GM19193 (cell line): ENCODE measurements at regions not wholly inside any gene's neighbourhood (a gene's known extent, or its start where the extent isn't known, plus 50 kb on each side); places are given as distances from the start of the nearest gene placed in this dataset.
A peak's percentile ranks its signal among the peaks of the same experiment; 100 is the strongest.

Experiments used
- POLR2A ChIP-seq: IDR thresholded peaks from 4 replicates; pipeline ENCODE4 v1.6.1; 2011; ENCODE audit not compliant: insufficient read depth, insufficient read length; ENCODE audit errors: extremely low read depth

DNA sequence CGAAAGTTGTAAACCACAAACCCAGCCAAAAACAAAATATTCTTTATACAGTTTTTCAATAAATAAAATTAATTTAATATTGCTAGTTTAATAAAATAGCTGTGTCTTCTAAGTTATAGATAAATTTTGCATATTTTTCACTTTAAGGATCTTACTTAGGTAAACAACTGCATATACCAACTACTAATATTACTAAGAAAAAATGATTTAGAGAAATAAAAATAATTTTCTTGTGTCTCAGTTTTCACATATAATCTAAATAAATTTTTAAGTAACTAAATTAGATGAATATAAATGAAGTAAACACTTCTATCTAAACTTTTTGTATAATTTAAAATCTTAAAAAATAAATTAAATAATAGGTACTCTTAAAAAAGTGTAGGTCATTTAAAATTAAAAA, 67.1 kb upstream of the TOP3B start:
- no peak for TF ChIP-seq POLR2A

DNA sequence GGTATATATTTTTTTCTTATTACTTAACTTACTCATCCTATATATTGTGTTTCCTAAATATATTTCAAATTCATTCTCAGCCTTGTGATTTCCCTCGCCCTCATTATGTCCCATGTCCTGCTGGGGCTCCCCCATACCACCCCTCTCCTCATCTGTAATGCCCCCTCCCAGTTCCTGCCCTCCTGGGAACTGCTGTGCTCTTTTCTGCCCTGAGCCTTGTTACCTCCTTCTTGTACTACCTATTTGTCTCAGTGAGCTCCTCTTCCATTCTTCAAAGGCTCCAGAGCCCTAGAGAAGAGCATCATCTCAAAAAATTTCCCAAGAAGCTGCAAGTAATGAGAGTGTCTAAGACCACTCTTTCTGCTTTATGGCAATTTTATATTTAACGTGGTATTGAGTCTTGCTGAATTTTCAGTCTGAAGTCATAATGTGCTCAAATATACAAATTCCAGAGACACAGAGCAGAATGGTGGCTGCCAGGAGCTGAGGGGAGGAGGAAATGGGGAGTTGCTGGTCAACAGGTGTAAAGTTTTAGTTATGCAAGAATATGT, 66.5 kb upstream of the TOP3B start:
- TF ChIP-seq POLR2A, result no peak

DNA sequence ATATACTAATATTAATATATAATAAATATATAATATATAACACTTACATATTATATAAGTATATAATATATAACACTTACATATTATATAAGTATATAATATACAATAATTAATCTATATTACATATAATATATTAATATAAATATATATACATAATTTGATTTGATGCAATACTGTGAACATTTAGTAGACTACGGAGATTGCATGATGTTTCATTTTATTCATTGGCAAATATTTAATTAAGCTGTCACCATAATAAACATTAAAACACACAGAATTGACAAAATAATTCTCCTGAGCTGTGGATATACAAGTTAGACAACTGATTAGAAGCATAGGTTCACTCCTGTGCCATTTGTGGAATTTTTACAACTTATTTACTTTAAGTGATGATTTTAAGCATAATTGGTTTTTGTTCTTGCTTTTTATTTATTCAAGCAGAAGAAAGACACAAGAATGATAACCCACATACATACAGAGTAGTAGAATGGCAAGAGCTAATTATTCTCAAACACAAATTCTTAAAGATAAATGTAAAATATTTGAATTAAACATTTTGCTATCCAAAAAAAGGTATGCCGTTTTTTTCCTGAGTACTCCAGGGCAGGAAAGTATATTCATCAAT, 65.8 kb upstream of the TOP3B start:
- TF ChIP-seq POLR2A, result no peak

DNA sequence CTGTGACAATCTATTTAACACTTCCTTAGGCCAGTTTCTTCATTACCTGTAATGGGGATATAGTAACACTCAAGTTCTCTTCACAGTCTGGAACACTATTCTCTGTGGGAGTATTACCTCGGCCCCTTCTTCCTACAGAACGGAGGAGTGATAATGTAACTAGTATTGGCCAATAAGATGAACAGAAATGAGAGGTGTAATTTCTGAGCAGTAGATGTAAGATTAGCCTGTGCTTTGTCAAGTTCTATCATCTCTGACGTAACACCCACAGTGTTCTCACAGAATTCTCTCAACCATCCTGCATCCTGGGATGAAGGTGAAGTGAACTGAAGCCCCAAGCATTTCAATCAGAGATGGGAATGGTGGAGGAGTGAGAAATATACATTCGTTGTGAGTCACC, 65.2 kb upstream of the TOP3B start:
- TF ChIP-seq POLR2A, result no peak

DNA sequence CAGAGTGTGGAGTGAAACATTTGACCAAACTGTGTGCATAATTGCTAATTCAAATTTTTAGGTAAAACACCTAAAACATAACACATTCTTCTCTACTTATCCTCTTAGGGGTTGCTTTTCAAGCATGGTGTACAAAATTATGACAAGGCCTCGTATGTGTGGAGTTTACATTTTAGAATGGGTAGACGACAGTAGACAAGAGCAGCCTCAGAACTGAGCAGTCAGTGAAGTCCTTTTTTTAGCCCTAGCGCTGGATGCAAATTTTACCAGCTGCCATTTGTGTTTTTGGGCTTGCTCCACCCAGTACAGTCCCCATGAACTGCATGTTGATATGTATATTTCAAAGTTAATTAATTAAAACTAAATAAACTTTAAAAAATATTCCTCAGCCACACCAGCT, 64.7 kb upstream of the TOP3B start:
- no peak for TF ChIP-seq POLR2A

DNA sequence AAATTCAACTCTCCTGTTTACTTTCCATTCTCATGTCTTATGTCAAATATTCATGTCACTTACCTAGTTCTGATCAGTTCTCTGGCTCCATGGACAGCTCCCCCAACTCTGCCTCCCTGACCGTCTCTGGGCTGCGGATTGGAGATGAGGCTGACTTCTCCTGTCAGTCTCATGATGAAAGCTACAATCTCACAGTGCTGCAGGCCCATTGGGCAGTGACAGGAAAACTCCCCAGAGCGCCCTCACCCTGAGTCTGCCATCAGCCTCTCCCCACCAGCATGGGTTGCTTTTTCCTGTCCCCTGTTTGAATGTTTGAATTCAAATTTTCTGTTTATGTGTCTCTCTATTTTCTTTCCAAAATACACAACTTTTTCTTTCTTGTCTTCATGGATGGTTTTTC, 63.8 kb upstream of the TOP3B start:
- no peak for TF ChIP-seq POLR2A

DNA sequence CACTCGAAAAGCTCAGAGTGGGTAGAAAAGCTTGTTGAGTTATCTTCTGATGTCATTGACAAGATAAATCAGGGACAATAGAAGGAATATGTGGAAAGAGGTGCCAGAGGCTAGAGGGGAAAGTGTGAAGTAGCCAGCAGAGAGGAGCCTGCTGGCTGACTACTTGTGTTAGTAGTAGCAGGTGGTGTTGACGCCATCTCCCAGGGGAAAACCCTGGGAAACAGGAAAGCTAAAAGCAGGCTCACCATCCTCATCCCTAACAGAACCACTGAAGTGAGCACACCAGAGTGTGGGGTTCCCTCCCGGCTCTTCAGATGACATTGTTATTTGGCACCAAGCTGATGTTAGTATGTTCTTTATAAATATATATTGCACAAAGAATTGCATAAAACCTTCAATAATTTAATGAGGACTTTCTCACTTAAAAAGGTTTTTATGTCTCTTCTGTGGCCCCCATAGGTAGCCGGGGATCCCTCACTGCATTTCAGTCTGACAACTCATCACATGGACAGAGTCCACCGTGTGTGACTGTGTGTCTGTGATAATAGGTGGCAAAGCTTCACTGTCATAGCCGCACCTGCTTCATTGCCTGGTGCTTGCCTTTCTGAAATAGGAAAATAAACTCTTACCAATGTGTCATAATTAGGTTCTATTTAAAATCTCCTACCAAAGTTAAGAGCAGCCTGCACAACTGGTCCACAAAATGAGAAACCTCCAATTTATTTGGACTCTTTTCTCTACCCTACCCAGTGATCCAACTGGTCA, 63.2 kb upstream of the TOP3B start:
- no peak for TF ChIP-seq POLR2A

DNA sequence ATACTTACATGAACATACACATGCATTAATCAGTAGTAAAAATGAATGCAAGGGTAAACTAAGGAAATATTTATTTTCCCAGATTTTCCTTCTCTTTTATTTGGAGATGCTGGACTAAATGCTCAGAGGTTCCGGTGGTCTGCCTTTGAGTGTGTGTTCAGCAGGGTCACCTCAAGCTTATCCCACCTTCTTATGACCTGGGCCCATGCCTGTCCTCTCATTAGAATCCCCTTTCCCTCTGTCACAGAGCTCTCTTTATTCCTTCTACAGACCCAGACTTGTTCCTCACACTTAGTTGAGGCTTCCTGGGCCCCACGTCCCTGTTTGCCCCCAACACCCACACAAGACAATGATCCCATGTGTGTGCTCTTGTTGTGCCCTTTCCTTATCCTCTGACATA, 61.6 kb upstream of the TOP3B start:
- no peak for TF ChIP-seq POLR2A

DNA sequence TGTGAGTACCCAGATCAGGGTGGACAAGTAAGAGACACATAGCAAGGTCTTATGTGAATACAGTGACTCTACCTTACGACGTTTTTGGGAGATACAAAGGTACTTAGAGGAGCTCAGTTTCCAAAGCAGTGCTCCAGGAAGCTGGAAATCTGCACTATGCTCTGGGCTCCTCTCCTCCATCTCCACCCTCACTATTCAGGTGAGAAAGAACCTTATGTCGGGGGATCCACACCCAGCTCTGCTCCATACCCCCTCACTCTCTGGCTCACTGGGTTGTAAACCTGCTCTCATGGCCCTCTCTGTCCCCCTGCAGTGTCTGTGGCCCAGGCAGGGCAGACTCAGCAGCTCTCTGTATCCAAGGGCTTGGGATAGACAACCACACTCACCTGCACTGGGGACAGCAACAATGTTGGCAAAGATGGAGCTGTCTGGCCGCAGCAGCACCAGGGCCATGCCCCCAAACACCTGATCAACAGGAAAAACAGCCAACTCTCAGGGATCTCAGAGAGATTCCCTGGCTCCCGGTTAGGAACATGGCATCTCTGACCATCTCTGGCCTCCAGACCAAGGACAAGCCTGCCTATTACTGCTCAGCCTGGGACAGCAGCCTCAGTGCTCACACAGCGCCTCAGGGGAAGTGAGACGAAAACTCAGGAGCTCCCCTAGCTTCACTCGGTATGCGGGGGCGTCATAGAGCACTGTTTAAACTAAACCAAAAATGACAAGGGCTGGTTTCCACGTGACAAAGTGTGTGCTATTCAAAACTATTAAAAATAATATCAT, 60.9 kb upstream of the TOP3B start:
- peak; percentile 45 for TF ChIP-seq POLR2A

DNA sequence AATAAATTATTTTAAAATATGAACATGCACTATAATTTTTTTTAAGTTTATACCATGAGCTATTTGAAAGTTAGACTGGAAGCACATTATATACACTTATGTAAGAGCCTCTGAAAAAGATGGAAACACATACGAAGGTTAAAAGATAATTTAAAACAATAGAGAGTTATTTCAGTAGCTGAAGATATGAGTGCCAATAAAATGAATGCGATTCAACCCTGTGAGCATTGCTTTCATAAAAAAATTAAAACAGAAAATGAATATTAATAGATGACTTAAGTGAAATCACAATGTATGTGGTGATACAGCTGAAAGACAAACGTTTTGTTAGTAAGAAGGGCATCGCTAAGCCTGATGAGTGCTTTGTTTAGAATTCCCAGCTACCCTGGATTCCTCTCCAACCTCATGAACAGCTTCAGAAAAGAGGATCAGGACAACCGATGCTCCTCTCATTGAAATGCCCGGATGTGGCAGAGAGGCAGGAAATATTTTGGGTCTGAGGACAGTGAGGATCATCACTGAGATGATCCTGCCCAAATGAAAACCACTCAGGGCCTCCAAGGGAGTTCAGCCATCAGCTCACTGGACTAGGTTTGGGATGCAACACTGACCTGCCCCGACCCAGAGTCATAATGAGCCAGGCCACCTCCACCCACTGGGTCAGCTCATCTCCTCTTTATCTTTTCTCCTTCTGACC, 60.2 kb upstream of the TOP3B start:
- peak; percentile 9 for TF ChIP-seq POLR2A

DNA sequence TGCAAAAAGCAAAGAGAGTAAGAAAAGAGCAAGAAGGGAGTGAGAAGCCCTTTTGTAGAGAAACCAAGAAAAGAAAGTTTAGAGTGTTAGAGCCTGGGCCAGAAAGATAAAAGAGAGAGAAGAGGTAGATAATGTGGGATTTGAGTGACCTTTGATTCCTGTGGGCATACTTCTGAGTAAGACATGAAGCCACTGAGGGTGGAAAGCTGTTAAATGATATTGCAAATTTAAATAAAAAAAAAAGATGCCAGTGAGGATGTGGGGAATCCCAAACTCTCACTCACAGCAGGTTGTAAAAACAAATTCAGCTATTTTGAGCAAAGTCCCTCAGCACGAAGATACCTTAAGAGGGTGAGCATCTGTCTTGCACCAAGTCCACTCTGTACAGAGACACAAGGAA, 59.4 kb upstream of the TOP3B start:
- no peak for TF ChIP-seq POLR2A

DNA sequence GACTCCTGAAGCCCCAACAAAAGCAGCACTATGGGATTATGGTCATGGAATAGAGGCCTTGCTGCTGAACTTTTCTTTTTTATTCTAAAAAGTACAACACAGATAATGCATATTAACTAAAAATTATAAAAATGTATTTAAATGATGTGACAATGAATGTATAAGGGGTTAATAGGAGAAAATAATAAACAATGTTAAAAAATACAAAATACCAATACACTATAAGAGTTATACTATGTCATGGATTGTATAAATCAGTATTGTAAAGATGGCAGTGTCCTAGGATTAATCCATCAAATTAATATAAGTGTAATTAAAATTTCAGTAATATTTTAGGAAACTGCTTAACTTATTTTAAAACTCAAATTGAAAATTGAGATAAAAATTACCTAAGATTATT, 58.3 kb upstream of the TOP3B start:
- TF ChIP-seq POLR2A, result no peak

DNA sequence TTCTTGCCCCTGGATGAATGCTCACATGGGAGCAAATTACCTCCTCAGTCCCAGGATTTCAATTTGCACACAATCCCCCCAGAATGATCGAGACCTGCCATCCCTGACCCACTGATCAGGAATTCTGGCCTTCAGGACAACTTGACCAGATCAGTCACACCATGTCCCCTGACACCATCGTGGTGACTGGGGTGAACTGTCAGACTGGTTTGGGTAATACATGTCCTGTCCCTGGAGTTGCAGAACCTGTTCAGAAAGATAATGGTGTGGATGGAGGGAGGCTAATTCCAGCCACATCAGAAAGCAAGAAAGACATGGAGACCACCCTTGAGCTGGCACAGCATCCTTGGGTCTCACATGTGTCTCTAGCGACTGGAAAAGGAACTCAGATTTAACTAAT, 57.9 kb upstream of the TOP3B start:
- no peak for TF ChIP-seq POLR2A

DNA sequence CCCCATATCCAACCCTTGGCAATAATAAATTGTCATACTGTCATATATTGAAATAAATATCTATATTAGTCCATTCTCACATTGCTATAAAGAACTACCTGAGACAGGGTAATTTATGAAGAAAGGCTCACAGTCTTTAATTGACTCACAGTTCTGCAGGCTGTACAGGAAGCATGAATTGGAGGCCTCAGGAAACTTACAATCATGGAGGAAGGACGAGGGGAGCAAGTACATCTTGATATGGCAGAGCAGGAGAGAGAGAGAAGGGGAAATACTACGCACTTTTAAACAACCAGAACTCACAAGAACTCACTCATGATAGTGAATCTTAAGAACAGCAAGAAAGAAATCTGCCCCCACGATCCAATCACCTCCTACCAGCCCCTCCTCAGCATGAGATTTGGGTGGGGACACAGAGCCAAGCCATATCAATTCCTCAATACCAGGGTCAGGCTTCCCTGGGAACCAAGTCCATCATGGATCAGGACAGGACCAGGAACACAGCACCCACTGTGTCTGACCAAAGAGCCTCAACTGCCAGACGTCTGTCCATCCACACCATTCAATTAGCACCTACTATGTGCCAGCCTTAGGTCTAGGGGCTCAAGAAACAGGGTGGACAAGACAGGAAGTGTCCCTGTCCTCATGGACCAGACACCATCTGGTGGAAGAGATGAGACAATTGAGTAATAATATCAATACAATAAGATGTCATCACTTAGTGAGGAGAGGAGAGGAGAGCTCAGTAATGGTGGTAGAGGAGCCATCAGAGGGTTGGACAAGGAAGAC, 56.9 kb upstream of the TOP3B start:
- TF ChIP-seq POLR2A, result no peak

DNA sequence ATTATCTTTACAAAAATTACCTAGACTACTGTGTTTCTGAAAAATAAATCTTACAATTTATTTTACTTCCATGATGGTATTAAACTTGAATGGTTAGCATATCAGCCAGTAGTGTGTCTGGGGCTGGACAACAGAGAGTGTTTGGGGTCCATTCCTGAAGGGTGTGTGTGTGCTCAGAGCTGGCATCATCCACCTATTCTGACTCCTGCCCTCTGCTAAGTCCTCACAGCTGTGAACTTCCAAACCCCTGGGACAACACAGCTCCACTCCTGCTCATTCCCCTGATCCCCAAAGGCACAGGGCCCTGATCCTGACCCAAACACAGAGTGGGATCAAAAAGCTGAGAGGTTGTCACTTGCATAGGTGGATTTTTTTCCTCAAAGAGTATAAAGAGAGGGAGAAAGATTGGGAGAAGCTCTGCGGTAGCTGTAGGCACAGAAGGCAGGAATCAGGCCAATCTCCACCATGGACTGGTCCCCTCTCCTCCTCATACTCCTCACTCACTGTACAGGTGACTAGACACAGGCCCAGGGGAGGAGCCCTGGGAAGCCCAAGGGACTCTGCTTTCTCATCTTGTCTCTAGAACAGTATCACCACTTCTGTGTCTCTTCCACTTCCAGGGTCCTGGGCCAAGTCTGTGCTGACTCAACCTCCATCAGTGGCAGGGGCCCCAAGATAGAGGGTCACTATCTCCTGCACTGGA, 55.7 kb upstream of the TOP3B start:
- TF ChIP-seq POLR2A, result no peak
